ELF-1 (cell line): ENCODE measurements at regions not wholly inside any gene's neighbourhood (a gene's known extent, or its start where the extent isn't known, plus 50 kb on each side); places are given as distances from the start of the nearest gene placed in this dataset.

Experiments used
- DNase-seq: peaks from one replicate; pipeline ENCODE4 v3.0.0-alpha.2; 2016; ENCODE audit warnings: low read depth, low spot score

DNA sequence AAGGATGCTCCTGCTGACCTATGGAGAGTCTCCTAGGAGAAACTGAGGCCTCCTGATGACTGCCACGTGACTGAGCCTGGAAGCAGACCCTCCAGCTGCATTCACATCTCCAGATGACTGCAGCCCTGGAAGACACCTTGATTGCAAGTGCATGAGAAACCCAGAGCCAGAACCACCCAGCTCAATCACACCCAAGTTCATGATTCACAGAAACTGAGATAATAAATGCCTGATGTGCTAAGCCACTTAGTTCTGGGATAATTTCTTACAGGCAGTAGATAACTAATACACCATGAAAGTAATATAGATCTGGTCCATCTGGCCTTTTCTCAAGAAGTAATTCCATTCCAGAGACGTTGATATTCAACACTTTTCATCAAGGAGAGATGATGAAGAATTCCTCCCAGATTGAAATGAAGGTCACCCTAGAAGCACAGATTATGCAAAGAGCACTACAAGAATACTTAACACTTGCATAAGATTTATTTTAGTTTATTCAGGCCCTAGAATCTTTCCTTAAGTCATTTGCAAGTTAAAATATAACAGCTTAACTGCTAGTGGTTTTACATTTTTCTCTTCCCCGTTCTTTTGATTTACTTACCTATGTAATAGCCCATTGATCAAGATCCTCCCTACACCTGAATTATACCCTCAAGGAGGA is 208.2 kb upstream of the INHBA start:
- no peak for DNase-seq

DNA sequence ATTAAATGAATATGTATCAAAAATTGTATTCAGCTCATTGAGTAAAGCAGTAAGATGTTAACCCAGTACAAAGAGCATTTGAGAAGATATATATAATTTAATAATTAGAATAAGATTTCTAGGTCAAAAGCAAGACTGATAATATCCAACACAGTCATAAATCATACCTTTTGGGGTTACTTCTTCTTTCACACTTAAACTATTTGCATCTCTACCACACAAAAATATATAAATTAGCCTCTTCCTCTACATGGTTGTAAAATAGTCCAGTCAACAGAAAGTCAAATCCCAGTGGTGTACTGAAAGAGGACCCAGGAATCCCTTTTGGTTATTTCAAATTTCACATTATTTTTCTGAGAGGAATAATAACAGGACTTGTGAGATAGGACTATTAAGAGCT is 204.6 kb upstream of the INHBA start:
- no peak for DNase-seq

DNA sequence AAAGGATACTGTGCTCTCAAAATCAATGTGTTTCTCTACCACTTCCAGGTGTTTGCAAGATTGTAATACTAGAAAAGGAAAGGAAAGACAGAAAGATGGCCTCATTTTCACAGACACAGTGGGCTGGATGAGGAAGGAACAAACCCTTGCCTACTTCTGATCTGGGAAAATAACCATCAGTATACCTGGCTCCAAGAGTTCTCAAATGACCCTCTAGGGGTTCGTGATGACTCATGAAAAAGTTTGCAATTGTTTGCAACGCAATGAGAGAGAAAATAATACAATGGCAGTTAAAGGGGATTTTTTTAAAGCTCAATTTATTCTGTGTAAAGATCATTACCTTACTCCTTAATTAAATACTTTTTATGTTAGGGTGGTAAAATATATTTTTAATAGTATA is 197.6 kb upstream of the INHBA start:
- DNase-seq = no peak

DNA sequence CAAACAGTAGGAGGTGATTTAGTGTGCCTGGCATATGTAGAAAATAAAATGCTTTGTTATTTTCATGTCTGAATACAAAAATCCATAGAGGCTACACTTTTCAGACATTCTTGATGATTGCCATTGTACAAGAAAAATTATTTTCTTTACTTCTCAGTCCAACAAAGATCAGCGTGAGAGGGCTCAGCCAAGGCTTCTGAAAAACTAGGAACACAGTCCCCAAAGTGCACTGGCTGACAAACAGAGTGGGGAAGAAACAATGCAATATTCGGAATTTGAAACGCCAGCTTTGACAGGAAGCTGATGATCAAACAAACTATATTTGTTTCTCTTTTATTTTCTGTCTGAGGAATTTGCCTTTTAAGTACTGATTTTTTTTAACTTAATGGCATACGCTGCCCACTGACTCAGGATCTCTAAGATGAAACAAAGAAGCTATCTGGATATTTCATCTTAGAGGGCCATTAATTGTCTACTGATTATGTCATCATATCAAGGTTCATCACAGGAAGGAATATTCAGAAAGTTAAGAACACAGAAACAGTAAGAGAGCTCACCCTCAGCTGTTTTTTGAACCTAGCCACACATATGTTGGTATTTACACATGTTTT is 197.0 kb upstream of the INHBA start:
- DNase-seq = no peak

DNA sequence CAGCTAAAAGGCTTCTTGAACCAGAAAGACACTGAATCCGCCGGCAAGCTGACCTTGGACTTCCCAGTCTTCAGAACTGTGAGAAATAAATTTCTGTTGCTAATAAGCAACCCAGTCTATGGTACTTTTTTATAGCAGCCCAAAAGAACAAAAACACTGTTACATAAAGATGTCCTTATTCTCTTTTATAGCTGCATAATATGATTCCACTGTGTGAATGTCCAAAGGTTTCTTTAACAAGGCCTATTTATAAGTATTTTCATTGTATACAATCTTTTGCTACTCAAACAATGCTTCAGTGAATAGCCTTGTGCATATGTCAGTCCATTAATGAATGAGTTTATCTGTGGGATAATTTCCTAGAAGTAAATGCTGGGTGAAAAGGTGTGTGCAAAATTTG is 190.8 kb upstream of the INHBA start:
- DNase-seq = no peak

DNA sequence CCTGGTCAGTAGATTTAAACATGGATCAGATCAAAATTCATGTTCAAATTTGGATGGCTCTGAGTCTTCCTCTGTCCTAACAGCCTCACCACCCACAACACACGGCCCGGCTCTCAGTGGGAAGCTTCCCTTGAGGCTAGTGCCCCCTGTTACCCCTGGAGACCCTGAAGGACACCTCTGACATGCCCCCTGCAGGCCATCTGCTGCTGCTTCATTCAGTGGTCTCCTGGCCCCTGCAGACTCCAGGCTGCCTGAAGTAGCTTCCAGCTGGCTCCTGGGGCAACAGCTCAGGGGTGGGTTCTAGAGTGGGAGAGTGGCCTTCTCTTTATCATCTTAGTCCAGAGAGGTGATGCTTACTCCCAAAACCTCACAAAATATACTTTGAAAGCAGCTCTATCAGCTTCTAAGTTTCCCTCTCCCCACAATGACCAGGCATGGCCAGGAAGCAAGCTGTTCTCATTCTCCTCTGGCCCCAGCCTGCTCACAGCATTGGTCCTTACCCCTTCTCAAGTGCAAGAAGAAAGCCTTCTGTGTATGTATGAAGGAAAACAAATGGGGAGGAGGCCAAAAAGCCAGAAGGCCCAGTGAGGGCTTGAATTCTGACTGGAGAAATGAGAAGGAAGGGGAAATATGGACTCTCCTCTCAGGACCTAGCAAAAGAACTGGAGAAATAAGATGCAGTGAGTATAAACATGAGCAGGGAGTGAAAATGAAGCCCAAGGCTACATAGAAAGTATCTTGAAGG is 189.6 kb upstream of the INHBA start:
- peak; percentile 60 for DNase-seq

DNA sequence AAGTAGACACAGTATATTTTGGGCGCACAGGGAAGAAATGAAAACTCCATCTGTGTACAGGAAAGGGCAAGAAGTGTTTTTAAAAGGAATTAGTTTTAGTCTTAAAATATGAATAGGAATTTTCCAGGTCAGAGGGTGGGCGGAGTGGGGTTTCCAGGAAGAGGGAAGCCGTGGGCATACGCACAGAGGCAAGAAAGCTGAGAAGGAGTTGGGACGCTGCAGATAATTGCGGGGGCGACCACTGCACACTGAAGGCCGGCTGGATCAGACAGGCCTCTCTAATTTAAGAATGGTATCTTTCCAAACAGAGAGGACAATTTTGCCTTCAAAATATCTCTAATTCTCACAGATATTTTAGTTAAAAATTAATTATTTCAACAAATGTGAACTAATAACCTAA is 189.1 kb upstream of the INHBA start:
- DNase-seq = no peak

DNA sequence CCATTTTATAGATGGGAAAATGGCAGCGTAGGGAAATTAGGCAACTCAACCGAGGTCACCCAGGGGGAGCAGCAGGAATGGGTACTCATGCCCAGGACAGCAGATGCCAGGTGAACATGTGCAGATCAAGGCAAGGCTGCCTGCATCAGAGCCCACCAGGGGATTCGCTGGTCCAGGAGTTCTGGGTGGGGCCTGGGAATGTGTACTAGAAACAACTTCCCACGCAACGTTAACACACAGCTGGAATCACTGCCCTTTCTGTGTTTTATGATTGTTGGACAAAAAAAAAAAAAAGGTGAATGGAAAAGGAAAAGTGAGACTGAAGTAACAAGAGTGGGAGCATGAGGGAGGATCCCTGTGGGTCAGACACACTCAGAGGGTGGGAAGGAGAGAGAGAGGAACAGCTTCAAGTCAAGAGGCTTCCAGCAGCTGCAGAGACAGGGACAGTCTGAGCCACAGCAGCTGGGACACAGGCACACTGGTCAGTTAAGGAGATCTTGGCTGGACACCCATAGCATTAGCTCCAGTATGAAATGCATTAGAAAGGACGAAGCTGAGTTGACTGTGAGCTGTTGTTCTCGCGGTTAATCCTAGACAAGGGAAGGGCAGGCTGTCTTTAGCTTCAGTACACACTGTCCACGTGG is 187.9 kb upstream of the INHBA start:
- DNase-seq = no peak

DNA sequence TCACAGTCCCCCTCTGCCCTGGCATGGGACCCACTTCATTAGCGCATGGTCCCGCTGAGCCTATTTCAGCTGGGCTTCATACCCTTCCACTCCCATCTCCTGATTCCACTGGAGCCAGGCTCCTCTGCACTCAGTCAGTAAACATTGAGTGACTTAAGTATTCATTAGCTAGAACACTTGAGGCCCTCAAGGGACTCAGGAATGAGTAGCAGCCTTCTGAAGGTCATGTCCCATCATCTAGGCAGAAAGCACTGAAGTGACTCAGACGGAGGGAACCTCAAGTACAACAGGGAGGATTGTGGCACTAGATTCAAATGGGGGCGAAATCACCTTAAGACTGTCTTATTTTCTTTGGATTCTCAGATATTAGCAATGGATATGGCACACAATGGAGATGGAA is 186.6 kb upstream of the INHBA start:
- no peak for DNase-seq

DNA sequence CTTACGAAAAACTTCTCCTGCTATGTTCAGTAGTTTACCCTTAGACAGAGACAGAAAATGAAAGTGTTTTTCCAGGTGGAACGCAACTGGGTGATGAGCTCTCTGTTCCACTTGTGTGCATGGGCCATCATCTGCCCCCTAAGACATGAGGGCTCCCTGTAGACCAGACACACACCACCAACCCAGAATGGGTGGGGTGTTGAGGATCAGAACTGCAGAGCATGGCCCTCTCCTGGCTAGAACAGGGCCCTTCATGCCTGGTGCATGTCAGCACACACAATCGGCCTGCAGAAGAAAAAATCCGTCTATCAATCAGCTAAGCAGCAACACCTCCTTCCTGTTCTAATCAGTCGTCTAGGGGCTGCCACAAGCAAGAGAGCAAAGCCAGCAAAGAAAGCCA is 186.2 kb upstream of the INHBA start:
- no peak for DNase-seq

DNA sequence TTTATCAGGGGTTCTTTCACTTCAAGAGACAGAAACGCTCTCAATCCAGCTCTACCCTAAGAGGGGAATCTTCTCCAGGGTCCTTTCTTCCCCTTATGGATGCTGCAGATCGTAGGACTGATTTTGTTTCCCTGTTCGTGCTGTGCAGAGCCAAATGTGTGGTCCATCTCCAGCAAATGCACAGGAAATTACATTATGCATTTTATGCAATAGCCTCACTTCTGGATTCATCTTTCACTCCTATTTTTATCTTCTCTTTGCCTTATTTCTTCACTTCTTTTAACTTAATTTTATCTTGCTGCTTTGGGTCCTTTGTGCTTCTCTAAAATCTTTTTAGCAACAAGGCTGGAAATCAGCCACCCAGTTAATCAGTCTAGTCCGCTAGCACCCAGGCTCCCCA is 184.5 kb upstream of the INHBA start:
- DNase-seq = no peak

DNA sequence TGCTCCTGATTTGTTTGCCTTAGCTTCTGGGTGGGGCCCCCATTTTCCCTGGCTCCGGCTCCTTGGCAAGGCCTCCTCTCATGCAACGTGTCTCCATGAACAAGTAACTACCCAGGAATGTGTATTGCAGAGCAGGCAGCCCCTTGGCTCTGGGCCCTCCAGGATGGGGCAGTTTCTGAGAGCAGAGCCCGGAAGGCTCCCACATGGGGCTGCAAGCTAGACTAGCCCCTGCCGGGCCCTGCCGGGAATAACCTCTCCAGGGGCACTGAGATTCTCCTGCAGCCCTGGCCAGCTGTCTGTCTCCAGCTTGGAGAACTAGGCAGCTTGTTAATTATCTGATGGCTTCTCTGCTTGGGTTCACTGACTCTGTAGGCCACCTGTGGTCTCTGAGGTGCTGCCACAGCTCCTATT is 184.0 kb upstream of the INHBA start:
- DNase-seq = peak; percentile 53

DNA sequence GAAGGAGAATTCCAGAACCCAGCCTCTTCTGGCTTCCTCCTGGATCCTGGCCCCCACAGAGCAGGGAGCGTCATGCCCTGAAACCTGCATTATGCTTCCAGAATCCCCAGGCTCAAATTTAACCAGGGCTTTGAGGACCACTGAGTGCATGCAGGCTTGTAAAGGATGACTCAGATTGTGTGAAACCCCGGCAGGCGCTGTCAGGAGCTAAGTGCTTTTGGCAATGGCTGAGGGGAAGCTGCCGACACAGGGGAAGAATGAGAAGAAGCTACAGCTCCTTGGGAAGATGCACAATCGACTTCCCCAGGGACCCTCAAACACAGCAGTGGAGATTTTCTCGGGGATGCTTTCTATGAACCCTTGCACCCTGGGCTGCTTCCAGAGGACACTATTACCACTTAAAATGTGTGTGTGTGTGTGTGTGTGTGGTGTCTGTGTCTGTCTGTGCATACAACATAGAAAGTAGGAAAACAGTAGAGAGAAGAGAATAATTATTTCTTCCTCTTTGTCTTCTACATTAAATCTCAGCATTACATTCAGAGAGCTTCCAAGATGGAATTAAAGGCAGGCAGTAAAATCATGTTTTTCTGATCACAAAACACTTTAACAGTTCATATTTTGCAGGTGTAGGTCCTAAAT is 183.5 kb upstream of the INHBA start:
- DNase-seq = peak; percentile 59

DNA sequence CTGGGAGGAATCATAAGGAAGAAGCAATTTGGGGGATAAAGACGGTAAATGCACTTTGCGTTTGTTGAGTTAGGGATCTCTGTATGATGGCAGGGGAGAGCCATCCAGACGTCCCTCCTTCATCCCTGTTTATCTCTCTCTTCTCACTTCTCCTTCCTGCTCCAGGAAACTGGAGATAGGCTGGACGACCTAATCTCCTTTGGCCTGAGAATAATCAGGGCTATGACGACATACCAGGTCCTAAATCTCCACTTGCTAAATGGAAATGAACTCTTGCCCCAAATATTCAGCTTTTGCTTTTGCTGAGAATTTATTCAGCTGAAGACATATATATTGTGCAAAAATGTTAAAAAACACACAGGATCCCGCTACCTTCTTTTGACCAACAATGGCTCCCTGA is 182.9 kb upstream of the INHBA start:
- DNase-seq = no peak

DNA sequence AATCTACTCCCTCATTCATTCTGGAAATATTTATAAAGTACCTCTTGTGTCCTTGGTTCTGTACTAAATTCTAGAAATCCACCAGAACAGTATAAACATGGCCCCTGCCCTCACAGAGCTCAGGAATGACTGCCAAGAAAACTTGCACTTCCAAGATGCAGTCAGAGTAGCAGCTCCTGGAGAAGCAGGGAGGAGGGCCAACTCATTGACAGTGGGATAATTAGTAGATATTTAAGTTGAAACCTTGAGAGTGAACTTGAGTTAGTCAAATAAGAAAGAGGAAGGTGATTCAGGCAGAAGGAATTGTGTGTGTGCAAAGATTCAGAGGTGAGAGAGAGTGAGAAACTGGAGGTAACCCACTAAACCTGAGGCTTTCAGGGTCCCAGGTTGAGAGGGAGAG is 182.2 kb upstream of the INHBA start:
- no peak for DNase-seq

DNA sequence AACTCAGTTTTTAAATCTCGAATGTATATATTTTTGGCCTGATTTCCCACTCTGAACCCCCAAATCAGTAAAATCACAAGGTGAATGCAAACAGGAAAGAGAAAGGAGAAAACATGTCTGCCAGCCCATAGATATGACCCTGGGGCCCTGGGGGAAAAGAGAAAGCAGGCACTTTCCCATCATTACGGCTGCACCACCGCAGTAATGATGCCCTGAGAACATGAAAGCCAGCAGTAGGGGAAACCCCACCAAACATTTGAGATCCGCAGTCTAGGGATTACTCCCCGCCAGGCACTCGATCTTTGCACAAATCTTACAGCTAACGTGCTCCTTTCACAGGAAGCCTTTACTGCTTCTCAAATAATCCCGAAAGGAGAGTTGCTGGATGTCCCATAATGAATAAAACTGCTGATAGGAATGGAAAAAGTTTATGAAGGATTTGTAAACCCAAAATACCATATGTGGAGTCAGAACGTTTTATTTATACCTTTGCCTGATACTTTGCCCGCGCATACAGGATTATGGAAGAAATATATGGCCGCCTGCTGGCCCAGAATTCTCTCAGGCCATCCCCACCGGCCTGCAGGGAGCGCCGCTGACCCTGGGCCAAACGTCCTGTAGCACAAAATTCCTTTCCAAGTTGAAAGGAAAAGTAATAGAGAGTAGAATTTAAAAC is 180.0 kb upstream of the INHBA start:
- DNase-seq = no peak

DNA sequence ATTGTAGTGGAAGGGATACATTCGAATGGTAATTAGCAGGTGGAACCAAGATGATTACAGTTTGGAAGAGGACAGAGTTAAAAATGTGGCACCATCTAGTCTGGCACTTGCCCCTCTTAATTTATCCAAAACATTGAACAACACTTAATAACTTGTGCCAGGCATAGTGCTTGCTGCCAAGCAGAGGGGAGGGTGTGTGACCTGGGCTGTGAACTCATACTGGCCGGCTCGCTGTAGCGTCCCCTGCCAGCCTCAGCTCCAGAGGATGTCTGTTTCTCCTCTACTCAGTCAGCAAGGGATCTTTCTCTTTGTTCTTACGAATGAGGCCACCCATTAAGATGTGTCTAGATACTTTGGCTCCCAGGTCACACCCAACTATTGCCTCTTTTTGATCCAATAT is 179.4 kb upstream of the INHBA start:
- DNase-seq = no peak

DNA sequence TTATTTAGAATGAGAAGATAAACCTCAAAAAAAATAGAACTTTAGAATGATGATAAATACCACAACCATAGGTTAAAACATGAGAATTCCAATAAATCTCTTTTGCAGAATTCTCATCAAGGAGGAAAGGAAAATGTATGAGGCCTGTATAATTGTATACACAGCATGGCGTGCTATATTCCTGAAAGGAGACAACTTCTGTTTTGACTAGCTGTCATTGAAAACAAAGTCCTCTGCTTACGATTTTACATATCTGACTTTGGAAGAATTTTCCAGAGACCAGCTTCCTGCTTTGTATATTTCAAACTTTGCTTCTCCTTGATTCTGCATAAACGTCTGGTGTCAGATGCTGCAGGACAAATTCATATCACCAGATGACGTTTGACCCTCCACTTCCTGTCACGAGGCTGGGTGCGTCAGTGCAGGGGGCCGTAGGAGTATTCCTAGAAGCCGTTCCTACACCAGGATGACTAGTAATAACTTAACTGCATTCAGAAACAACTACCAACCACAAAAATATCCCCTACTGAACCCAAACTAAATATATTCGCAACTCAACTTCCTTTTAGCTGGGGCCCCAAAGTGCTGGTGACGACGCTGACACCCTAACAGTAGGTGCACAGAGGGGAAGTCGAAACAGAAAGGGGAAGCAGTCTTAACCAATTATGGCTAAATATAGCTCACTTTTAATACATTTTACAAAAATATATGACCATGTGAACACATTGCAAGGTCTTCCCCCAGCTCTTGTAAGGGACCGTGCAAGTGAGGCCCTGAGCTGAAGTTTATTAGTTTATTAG is 178.6 kb upstream of the INHBA start:
- DNase-seq = no peak

DNA sequence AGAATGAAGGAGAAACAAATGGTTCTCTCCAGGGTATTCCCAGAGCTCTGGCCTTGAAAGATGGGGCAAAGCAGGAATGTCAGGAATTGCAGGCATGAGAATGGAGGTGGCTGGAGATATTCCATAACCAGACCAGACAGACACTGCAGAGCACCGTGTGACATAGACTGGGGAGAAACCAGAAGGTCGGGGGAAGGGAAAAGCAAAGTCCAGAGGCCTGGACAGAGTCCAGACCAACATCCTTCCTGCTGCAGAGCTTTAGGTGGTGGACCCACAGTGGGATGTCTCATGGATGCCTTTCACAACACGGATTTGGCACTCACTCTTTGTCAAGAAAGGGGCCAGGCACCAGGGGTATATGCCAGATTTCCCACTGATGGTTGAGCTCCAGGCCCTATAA is 177.2 kb upstream of the INHBA start:
- peak; percentile 66 for DNase-seq

DNA sequence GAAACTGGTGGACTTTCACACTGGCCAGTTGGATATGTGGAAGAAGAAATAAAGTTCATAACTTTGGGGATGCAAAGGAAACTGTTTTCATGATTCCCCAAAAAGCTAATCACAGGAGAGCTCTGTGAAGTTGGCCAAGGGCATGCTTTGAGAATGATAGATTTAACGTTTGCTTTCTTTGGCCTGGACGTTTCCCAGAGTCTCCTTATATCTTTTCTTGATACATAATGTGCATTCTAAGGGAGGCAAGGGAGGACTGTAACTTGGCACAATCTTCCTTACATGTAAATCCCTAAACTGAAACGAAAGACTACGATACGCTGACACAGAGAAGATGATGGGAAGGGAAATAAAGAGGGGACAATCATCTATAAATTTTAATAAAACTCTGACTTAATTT is 176.5 kb upstream of the INHBA start:
- DNase-seq = no peak
